ENCODE measurements at regions not wholly inside any gene's neighbourhood (a gene's known extent, or its start where the extent isn't known, plus 50 kb on each side); places are given as distances from the start of the nearest gene placed in this dataset.
"Not testable (repeated sequence)": the region's sequence is repeated elsewhere in the genome, so short reads cannot be mapped to it uniquely, and the experiment has no call there.

GRCh38 chr9:7436754-7437153 is 362.8 kb downstream of the DMAC1 start:
- Mint-ChIP-seq H3K4me1 (no peaks in the 10 kb centered on the region), H3K4me3 (no peak overlapping the region), H3K27ac (no peak overlapping the region), H3K9me3 (peaks cover 3 to 10% of the 10 kb centered on the region in 2 donors), H3K27me3 (ENCODE audit: low read depth in 2 of 2) (no peaks in the 10 kb centered on the region), H3K36me3 (peaks cover 8% of the 10 kb centered on the region)
- no peaks in the 10 kb centered on the region for H3K4me1 ChIP-seq (ENCODE audit: control insufficient read depth, insufficient read depth, low read length)
- H3K27me3 ChIP-seq (ENCODE audit: control insufficient read depth, insufficient read depth, low read length), result no peaks in the 10 kb centered on the region
- no peaks in the 10 kb centered on the region for H3K36me3 ChIP-seq (ENCODE audit: control insufficient read depth, insufficient read depth, low read length)
- DNase-seq (no peak), ATAC-seq (no peak)
- intact Hi-C loops (cut with micrococcal nuclease), result no loop called here
- no peak for TF ChIP-seq CTCF (IDR thresholded peaks at IDR 0.05)
- WGBS (ENCODE audit: insufficient coverage), result 97% methylated on average over 2 of the region's 2 CpGs
- no peak overlapping the region for H3K4me3 ChIP-seq (ENCODE audit: low read length)
- H3K27ac ChIP-seq (ENCODE audit: low read length), result no peak overlapping the region
- H3K9me3 ChIP-seq (ENCODE audit: control insufficient read depth, insufficient read depth, low read length), result no peaks in the 10 kb centered on the region

- intact Hi-C loops (cut with micrococcal nuclease), result no loop called here
- H3K27me3 ChIP-seq (ENCODE audit: control insufficient read depth, insufficient read depth, low read length), result no peaks in the 10 kb centered on the region
- no peaks in the 10 kb centered on the region for H3K9me3 ChIP-seq (ENCODE audit: control insufficient read depth, insufficient read depth, low read length)
- H3K4me1 ChIP-seq (ENCODE audit: control insufficient read depth, insufficient read depth, low read length), result no peaks in the 10 kb centered on the region
- no peaks in the 10 kb centered on the region for H3K36me3 ChIP-seq (ENCODE audit: control insufficient read depth, insufficient read depth, low read length)
- WGBS (ENCODE audit: insufficient coverage), result 87% methylated on average over 3 of the region's 3 CpGs
- peaks cover 8% of the 10 kb centered on the region for H3K36me3 Mint-ChIP-seq
- H3K4me3 ChIP-seq (ENCODE audit: low read length), result no peak overlapping the region
- no peak overlapping the region for H3K4me3 Mint-ChIP-seq
- no peak overlapping the region for H3K27ac Mint-ChIP-seq
- ATAC-seq, result no peak
- no peak for TF ChIP-seq CTCF (IDR thresholded peaks at IDR 0.05)
- H3K4me1 Mint-ChIP-seq, result no peaks in the 10 kb centered on the region
- no peak overlapping the region for H3K27ac ChIP-seq (ENCODE audit: low read length)
- DNase-seq, result no peak
- H3K9me3 Mint-ChIP-seq, result peaks cover 5 to 10% of the 10 kb centered on the region in 2 donors
- H3K27me3 Mint-ChIP-seq (ENCODE audit: low read depth in 2 of 2), result no peaks in the 10 kb centered on the region
Measured at GRCh38 chr9:7433508-7434292, 365.9 kb downstream of the DMAC1 start.

- no peaks in the 10 kb centered on the region for H3K27me3 Mint-ChIP-seq (ENCODE audit: low read depth in 2 of 2)
- WGBS (ENCODE audit: insufficient coverage), result 98% methylated on average over 2 of the region's 2 CpGs
- peaks cover 5 to 10% of the 10 kb centered on the region in 2 donors for H3K9me3 Mint-ChIP-seq
- Histone ChIP-seq H3K4me1 (ENCODE audit: control insufficient read depth, insufficient read depth, low read length) (no peaks in the 10 kb centered on the region), H3K36me3 (ENCODE audit: control insufficient read depth, insufficient read depth, low read length) (no peaks in the 10 kb centered on the region), H3K4me3 (ENCODE audit: low read length) (no peak overlapping the region), H3K27ac (ENCODE audit: low read length) (no peak overlapping the region), H3K9me3 (ENCODE audit: control insufficient read depth, insufficient read depth, low read length) (no peaks in the 10 kb centered on the region), H3K27me3 (ENCODE audit: control insufficient read depth, insufficient read depth, low read length) (no peaks in the 10 kb centered on the region)
- H3K27ac Mint-ChIP-seq, result no peak overlapping the region
- TF ChIP-seq CTCF (IDR thresholded peaks at IDR 0.05), result no peak
- intact Hi-C loops (cut with micrococcal nuclease), result no loop called here
- no peak for DNase-seq
- no peak for ATAC-seq
- H3K4me1 Mint-ChIP-seq, result no peaks in the 10 kb centered on the region
- H3K36me3 Mint-ChIP-seq, result peaks cover 8% of the 10 kb centered on the region
- H3K4me3 Mint-ChIP-seq, result no peak overlapping the region
Measured at GRCh38 chr9:7432989-7433388, 366.6 kb downstream of the DMAC1 start.

- H3K27me3 Mint-ChIP-seq (ENCODE audit: low read depth in 2 of 2); H3K4me3 ChIP-seq (ENCODE audit: low read length); H3K4me1 ChIP-seq (ENCODE audit: control insufficient read depth, insufficient read depth, low read length); H3K27ac ChIP-seq (ENCODE audit: low read length); H3K4me1 Mint-ChIP-seq; H3K36me3 ChIP-seq (ENCODE audit: control insufficient read depth, insufficient read depth, low read length); H3K27me3 ChIP-seq (ENCODE audit: control insufficient read depth, insufficient read depth, low read length); H3K9me3 Mint-ChIP-seq; H3K4me3 Mint-ChIP-seq; ATAC-seq; DNase-seq; intact Hi-C loops (cut with micrococcal nuclease); H3K36me3 Mint-ChIP-seq; H3K9me3 ChIP-seq (ENCODE audit: control insufficient read depth, insufficient read depth, low read length); H3K27ac Mint-ChIP-seq: not testable (repeated sequence)
- 81% methylated on average over 1 of the region's 1 CpG for WGBS (ENCODE audit: insufficient coverage)
Measured at GRCh38 chr9:7417397-7417796, 382.2 kb downstream of the DMAC1 start.
